SK-N-SH treated with all-trans-retinoic acid at 6 μM for 48 hours (cell line): ENCODE measurements at regions not wholly inside any gene's neighbourhood (a gene's known extent, or its start where the extent isn't known, plus 50 kb on each side); places are given as distances from the start of the nearest gene placed in this dataset.

Experiments used
- ISL1 ChIP-seq: fragments of 250-450 bp; sonication (Bioruptor Pico); IDR thresholded peaks from 2 replicates; pipeline ENCODE4 v2.1.2; 2022; ENCODE audit warnings: mild to moderate bottlenecking, moderate library complexity
- TF ChIP-seq, protein P1 (sequence below): fragments of 250-450 bp; sonication (Bioruptor Pico); IDR thresholded peaks from 2 replicates; pipeline ENCODE4 v1.5.1; 2020; ENCODE audit warnings: low read depth, mild to moderate bottlenecking, moderate library complexity

DNA sequence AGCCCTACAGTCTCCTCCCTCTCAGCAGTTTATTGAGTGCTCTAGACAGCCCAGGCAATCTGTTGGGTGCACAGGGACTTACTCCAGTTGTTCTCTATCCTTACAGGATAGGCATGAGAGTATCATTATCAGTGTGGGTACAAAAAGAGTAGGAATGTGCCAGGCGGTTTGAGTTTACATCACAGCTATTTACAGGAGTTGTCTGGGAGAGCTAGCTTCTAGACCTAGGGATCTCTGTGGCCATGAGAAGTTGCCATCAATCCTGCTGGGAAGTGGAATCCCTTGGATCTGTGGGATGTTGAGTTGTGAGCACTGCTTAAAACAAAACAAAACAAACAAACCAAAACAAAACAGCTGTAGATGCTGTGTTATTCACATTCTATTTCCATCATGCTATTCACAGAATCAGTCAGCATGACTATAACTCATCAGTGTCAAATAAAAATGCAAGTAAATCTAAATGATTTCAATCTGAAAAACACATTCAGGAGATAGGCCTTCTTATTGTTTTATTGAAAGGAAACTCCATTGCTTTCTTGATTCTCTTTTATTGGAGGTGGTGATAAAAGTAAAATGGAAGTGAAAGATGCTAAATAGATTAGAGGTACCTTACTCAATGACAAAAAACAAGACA lies 552.4 kb upstream of the ZNF608 start:
- TF ChIP-seq, protein P1, sequence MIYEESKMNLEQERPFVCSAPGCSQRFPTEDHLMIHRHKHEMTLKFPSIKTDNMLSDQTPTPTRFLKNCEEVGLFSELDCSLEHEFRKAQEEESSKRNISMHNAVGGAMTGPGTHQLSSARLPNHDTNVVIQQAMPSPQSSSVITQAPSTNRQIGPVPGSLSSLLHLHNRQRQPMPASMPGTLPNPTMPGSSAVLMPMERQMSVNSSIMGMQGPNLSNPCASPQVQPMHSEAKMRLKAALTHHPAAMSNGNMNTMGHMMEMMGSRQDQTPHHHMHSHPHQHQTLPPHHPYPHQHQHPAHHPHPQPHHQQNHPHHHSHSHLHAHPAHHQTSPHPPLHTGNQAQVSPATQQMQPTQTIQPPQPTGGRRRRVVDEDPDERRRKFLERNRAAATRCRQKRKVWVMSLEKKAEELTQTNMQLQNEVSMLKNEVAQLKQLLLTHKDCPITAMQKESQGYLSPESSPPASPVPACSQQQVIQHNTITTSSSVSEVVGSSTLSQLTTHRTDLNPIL (CRISPR knock-in tag) = no peak
- TF ChIP-seq ISL1 (CRISPR knock-in tag) = no peak
